T follicular helper cell (primary cell): ENCODE measurements at regions not wholly inside any gene's neighbourhood (a gene's known extent, or its start where the extent isn't known, plus 50 kb on each side); places are given as distances from the start of the nearest gene placed in this dataset.

Experiments
- DNase-seq: peaks from one replicate; pipeline ENCODE4 v3.0.0-alpha.2; 2020; ENCODE audit warnings: low read depth

- no peak for DNase-seq
These were observed 522.4 kb downstream of the MATN1 start for GRCh38 chr1:30201015-30201414.

DNA sequence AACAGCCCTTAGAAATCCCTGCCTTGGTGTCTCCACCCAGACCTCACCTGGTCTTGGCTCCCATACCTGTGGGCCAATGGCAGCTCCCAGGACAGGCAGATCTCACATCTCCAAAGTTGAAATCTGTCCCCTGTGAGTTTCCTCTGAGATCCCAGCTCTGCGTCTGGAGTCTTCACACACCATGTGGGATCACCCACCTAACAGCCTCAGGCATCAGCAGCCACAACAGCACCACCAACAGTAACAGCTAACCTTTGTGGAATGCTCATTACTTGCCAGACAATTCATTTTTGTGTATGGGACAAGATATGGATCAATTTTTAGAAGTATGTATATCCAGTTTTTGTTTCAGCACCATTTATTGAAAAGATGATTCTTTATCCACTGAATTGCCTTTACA, 523.2 kb downstream of the MATN1 start:
- DNase-seq: no peak

- DNase-seq: no peak
These were observed 523.8 kb downstream of the MATN1 start for GRCh38 chr1:30199563-30199962.

- no peak for DNase-seq
These were observed 524.5 kb downstream of the MATN1 start for GRCh38 chr1:30198795-30199403.

DNA sequence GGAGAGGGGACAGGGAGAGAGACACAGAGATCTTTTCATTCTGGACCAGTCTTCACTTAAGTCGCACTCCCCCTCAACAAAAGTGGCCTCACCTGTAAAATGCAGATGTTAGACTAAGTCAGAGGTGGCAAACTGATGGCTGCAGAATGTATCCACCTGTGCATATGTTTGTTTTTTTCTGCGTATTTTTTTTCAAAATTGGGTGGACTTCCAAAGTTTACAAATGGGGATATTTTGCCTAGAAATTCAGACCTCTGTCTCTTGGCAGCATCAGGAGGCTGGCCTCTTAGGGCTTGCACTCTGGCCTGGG, 525.0 kb downstream of the MATN1 start:
- DNase-seq: no peak

DNA sequence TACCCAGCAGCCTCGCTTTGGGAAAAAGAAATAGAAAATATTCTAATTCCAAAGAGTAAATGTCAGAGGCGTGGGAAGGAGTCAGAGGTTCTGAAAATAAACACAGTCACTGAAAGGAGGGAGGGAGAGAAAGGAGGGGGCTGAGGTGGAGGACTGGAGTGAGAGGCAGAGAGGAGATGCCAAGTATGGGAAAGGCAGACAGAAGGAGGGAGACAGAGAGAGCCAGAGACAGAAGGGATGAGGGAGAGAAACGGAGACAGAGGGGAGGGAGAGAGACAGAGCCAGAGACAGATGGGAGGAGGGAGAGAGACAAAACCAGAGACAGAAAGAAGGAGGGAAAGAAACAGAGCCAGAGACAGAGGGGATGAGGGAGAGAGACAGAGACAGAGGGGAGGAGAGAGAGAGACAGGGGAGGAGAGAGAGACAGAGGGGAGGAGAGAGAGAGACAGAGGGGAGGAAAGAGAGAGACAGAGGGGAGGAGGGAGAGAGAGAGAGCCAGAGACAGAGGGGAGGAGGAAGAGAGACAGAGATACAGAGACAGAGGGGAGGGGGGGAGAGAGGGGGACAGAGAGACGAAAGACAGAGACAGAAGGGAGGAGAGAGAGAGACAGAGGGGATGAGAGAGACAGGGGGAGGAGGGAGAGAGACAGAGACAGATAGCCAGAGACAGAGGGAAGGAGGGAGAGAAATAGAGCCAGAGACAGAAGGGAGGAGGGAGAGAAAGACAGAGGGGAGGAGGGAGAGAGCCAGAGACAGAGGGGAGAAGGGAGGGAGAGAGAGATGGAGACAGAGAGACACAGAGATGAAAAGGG, 525.5 kb downstream of the MATN1 start:
- no peak for DNase-seq

DNA sequence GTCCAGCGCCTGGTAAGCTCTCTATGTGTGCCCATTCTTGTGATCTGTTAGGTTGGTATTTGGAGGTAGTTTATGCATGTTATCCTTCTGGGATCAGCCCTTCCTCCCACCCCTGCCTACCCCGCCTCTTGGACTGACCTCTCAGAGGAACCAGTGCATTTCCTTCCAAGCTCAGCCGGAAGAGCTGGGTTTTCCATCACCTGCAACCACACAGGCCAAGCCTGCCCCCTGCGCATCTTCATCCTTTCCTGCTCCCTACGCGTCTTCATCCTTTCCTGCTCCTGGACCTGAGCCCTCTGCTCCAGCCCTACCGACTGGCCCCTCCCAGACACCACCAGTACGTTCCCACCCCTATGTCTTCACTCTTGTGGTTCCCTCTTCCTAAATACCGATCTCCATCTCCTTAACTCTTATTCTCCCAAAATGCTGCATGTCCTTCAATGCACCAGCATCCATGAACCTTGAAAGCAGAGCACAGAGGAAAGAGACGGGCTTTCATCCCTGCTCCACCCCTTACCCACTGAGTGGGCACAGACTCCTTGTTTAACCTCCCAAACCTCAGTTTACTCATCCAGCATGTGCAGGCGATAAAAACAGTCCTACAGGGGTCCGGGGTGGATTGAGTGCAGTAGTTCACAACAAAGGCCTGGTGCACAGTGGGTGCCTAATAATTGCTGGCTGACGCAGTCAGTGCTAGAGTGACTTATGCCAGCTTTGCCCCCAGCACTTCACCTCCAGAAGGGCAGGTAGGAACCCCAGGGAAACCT, 526.3 kb downstream of the MATN1 start:
- DNase-seq: no peak

- DNase-seq: no peak
These were observed 526.9 kb downstream of the MATN1 start for GRCh38 chr1:30196457-30196856.

DNA sequence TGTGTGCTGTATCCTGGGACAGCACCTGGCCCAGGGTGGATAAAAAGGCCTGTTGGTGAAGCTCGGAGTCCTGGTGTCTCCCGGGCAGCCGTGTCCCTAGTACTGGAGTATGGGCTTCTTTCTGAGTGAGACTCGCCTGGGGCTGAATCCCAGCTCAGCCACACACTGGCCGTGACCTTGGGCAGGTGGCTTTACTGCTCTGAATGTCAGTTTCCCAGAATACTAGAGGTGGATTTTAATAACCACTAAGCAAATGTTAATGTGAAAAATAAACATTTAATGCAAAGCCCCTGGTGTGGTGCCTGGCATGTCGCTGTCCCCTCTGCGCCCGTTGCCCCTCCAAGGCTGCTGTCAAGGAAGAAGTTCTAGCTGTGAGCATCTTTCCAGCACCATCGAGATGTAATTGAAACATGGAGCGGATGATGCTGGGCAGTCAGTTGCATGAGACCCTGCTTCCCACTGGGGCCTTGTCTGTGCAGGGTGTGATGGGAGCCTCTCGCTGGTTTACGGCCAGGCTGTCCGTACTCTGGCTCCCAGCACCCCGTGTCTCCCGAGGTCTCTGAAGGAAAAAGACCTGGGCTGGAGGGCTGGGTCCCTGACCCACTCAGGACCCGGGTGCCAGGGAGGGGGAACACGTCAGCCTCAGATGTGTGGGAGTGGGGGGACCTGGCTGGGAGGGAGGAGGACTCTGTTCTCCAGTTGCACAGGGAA, 527.8 kb downstream of the MATN1 start:
- DNase-seq: no peak

- DNase-seq: no peak
These were observed 528.5 kb downstream of the MATN1 start for GRCh38 chr1:30194741-30195423.

DNA sequence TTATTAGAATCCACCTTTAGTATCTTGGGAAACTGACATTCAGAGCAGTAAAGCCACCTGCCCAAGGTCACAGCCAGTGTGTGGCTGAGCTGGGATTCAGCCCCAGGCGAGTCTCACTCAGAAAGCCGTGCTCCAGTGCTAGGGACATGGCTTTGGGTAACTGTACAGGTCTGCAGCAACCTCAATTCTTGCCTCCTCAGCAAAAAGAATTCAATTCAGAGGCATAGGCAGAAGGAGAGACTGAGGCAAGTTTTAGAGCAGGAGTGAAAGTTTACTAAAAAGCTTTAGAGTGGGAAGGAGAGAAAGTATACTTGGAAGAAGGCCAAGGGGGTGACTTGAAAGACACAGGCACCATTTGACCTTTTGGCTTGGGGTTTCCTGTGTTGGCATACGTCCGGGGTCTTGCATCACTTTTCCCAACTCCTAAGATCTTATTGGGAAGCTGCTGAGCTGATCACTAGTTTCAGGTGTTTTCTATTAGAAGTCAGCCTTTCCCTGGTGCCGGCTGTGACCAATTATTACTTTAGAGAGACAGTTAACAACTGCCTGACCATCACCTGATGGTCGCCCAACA, 529.3 kb downstream of the MATN1 start:
- no peak for DNase-seq

DNA sequence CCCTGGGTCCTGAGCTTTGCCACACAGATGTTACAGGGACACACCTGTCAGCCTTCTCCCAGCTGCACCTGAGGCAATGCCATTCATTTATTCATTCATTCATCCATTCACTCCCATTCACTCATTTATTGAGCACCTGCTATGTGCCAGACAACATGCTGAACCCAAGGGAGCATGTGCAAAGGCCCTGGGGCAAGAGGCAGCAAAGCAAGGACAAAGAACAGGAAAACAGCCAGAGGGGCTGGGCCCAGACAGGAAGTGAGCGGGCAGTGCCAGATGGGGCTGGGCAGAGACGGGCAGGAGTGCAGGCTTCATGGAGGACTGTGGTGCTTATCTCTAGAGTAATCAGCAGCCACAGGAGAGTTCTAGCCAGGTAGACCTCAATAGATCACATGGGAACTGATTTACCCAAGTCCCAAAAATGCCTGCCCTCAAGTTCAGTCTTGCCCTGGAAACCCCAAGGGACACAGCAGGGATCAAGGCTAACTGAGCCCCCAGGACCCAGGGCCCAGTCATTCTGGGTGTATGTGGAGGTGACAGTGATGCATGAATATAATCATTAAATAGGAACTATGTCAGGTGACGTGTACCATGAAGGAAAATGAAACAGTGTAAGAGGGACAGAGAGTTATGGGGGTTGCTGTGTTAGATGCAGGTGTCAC, 530.3 kb downstream of the MATN1 start:
- no peak for DNase-seq

- no peak for DNase-seq
These were observed 532.2 kb downstream of the MATN1 start for GRCh38 chr1:30191154-30191702.

DNA sequence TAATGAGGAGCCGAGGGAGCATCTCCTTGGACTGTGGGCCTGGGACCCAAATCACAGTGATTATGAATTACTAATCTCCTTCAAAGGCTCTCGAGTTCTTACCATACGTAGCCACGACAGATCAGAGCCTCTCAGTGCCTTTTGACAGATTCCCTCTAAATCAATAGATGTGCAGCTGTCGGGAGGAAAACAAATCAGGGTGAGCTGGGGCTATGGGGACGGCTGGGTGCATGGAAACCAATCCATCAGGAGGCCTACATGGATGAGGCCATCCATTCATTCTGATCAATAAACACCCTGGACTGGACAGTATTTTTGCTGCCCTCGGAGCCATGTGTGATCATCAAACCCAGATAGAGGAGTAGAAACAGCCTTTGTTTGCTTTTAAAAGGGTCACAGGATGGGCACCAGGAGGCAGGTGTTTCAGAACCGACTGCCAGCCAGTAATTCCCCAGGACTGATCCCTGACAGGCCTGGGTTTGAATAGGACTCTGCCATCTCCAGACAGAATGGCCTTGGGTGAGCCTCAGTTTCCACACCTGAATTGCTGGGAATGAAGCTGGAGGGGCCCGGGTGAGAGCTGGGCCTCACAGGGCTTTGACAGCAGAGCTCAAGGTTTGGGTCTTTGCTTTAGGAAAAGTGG, 532.8 kb downstream of the MATN1 start:
- no peak for DNase-seq

- DNase-seq: no peak
These were observed 533.4 kb downstream of the MATN1 start for GRCh38 chr1:30189818-30190500.

DNA sequence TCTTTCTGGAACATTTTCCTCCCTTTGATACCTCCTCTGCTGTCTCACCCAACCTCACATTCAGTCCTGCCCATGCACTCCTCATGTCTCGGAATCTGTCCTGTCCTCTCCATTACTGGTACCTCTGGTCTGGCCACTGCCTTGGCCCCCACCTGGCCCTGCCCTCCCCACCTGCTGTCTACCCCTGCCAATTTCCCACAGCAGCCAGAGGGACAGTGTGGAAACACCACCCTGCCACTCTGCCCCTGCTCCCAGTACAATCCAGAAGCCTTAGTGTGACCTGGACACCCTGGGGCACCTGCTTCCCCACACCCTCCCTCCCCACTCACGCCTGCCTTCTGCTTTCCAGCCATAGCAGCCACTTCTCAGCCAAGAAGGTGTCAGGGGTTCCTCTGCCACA, 534.4 kb downstream of the MATN1 start:
- no peak for DNase-seq

GRCh38 chr1:30188329-30188728, 535.1 kb downstream of the MATN1 start:
- no peak for DNase-seq

DNA sequence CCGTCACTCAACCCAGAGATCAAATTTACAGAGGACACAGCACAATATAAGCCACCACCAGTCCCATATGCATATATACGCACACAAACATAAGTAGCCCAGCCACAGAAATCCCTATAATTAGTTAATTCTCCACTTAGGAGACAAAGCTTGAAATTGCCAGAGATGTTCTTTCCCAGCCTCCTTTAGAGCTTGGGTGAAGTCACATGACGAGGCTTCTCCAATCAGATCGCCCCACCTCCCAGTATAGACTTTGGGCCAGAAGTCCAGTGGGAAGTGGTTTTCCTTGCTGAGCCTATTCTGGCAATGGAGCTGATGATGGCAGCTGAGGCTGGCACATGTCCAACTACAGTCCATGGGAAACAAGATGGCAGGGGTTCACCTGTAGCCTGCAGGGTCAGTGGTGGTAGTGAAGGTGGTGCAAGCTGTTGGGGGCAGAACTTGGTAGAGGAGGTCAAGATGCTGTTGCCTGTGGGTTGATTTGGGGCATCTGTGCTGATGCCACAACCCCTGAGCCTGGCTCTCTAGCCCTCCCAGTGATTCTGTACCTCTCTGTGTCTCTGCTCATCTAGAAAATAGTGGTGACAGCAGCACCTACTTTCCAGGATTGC, 535.9 kb downstream of the MATN1 start:
- DNase-seq: no peak

- no peak for DNase-seq
These were observed 536.8 kb downstream of the MATN1 start for GRCh38 chr1:30186586-30186985.
